ENCODE measurements at regions not wholly inside any gene's neighbourhood (a gene's known extent, or its start where the extent isn't known, plus 50 kb on each side); places are given as distances from the start of the nearest gene placed in this dataset.

DNA sequence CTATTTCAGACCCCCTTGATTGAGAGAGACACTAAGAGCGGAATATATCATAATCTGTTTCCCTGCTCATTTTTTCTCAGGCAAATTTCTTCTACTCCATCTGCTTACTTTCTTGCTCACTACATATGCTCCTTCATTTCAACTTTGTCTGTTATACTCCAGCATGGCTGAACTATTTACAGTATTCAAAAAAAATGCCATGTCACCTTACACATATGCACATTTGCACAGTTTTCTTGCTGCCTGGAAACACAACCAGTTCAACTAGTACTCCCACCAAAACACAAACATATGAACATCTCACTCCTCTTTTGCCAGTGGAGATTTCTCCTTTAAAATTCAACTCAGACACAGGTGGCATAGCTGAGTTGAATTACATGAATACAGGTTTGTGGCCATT, 1142.1 kb upstream of the CADM2 start:
- peaks cover 3% of the 10 kb centered on the region for H3K27me3 Mint-ChIP-seq (ENCODE audit: insufficient read depth)

DNA sequence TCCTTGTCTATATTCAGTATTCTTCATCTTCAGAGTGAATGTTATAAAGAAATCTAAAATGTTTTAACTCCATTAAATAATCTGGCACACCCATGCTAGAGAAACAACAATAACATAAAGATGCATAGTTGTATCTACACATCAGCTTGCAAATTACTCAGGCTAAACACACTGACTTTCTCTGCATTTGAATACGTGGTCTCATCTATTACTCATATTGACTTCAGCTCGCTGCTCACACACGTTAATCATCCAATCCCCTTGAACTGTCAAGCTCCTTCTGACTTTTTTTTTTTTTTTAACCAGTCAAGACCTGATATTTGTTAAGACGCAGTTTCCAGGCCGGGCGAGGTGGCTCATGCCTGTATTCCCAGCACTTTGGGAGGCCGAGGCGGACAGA, 1137.3 kb upstream of the CADM2 start:
- no peak overlapping the region for H3K4me3 ChIP-seq (ENCODE audit: low read length)
- Mint-ChIP-seq H3K27me3 (ENCODE audit: insufficient read depth) (peaks cover 3% of the 10 kb centered on the region), H3K4me3 (no peak overlapping the region), H3K4me1 (peaks cover 5% of the 10 kb centered on the region), H3K36me3 (ENCODE audit: low read depth) (no peaks in the 10 kb centered on the region), H3K27ac (no peak overlapping the region), H3K9me3 (no peaks in the 10 kb centered on the region)
- WGBS, 2 experiments (ENCODE audit: insufficient coverage in 1 of 2, insufficient read length in 1 of 2) = 88 to 93% methylated on average over 8 of the region's 8 CpGs
- no peaks in the 10 kb centered on the region for H3K9me3 ChIP-seq (ENCODE audit: control insufficient read depth, low read length)
- DNase-seq = no peak
- no peaks in the 10 kb centered on the region for H3K36me3 ChIP-seq (ENCODE audit: control insufficient read depth, insufficient read depth, low read length)
- H3K4me1 ChIP-seq (ENCODE audit: control insufficient read depth, insufficient read depth, low read length) = no peaks in the 10 kb centered on the region
- no peaks in the 10 kb centered on the region for H3K27me3 ChIP-seq (ENCODE audit: control insufficient read depth, insufficient read depth, low read length, poor library complexity, severe bottlenecking)
- no peak overlapping the region for H3K27ac ChIP-seq (ENCODE audit: low read depth, low read length)
- H3K9ac ChIP-seq (ENCODE audit: extremely low read depth, low read length, poor library complexity, severe bottlenecking) = no peak overlapping the region
- TF ChIP-seq, protein P1, sequence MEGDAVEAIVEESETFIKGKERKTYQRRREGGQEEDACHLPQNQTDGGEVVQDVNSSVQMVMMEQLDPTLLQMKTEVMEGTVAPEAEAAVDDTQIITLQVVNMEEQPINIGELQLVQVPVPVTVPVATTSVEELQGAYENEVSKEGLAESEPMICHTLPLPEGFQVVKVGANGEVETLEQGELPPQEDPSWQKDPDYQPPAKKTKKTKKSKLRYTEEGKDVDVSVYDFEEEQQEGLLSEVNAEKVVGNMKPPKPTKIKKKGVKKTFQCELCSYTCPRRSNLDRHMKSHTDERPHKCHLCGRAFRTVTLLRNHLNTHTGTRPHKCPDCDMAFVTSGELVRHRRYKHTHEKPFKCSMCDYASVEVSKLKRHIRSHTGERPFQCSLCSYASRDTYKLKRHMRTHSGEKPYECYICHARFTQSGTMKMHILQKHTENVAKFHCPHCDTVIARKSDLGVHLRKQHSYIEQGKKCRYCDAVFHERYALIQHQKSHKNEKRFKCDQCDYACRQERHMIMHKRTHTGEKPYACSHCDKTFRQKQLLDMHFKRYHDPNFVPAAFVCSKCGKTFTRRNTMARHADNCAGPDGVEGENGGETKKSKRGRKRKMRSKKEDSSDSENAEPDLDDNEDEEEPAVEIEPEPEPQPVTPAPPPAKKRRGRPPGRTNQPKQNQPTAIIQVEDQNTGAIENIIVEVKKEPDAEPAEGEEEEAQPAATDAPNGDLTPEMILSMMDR (conservative IDR thresholded peaks at IDR 0.05) = no peak

More for the DNA sequence above, 1142.1 kb upstream of the CADM2 start:
- peaks cover 5% of the 10 kb centered on the region for H3K9me3 Mint-ChIP-seq
- no peak for DNase-seq
- H3K4me1 Mint-ChIP-seq = peaks cover 5% of the 10 kb centered on the region
- TF ChIP-seq, protein P1 (conservative IDR thresholded peaks at IDR 0.05) = no peak
- 99 to 100% methylated on average over 1 of the region's 1 CpG for WGBS, 2 experiments (ENCODE audit: insufficient coverage in 1 of 2, insufficient read length in 1 of 2)
- no peak overlapping the region for H3K27ac ChIP-seq (ENCODE audit: low read depth, low read length)
- H3K4me1 ChIP-seq (ENCODE audit: control insufficient read depth, insufficient read depth, low read length) = no peaks in the 10 kb centered on the region
- no peak overlapping the region for H3K4me3 Mint-ChIP-seq
- H3K9me3 ChIP-seq (ENCODE audit: control insufficient read depth, low read length) = no peaks in the 10 kb centered on the region
- H3K9ac ChIP-seq (ENCODE audit: extremely low read depth, low read length, poor library complexity, severe bottlenecking) = no peak overlapping the region
- H3K4me3 ChIP-seq (ENCODE audit: low read length) = no peak overlapping the region
- H3K27ac Mint-ChIP-seq = no peak overlapping the region
- no peaks in the 10 kb centered on the region for H3K36me3 Mint-ChIP-seq (ENCODE audit: low read depth)
- H3K27me3 ChIP-seq (ENCODE audit: control insufficient read depth, insufficient read depth, low read length, poor library complexity, severe bottlenecking) = no peaks in the 10 kb centered on the region
- no peaks in the 10 kb centered on the region for H3K36me3 ChIP-seq (ENCODE audit: control insufficient read depth, insufficient read depth, low read length)

DNA sequence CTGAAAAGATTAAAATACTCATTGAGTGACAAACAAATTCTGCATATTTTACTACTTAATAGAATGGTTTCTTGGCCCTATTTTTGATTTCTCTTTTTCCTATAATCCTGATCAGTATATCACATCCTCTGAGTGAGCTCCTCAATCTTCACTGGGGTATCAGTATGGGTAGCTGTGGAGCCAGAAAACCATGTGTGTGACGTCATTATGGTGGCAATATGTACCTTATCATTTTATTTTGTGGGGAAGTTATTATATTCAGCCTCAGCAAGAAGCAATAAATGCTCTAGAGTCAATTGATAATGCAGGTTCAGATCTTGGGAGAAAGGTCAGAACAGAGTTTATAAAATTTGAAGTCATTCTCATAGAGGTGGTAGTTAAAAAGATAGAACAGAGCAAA, 1135.7 kb upstream of the CADM2 start:
- TF ChIP-seq, protein P1 (conservative IDR thresholded peaks at IDR 0.05) = no peak
- 82% methylated on average over 1 of the region's 1 CpG; no CpG with 5 or more reads in 1 of the 2 experiments for WGBS, 2 experiments (ENCODE audit: insufficient coverage in 1 of 2, insufficient read length in 1 of 2)
- no peak for DNase-seq
- Histone ChIP-seq H3K27me3 (ENCODE audit: control insufficient read depth, insufficient read depth, low read length, poor library complexity, severe bottlenecking) (no peaks in the 10 kb centered on the region), H3K4me1 (ENCODE audit: control insufficient read depth, insufficient read depth, low read length) (no peaks in the 10 kb centered on the region), H3K27ac (ENCODE audit: low read depth, low read length) (no peak overlapping the region), H3K36me3 (ENCODE audit: control insufficient read depth, insufficient read depth, low read length) (no peaks in the 10 kb centered on the region), H3K4me3 (ENCODE audit: low read length) (no peak overlapping the region), H3K9me3 (ENCODE audit: control insufficient read depth, low read length) (no peaks in the 10 kb centered on the region), H3K9ac (ENCODE audit: extremely low read depth, low read length, poor library complexity, severe bottlenecking) (no peak overlapping the region)
- Mint-ChIP-seq H3K27ac (no peak overlapping the region), H3K4me1 (peaks cover 5% of the 10 kb centered on the region), H3K36me3 (ENCODE audit: low read depth) (no peaks in the 10 kb centered on the region), H3K9me3 (no peaks in the 10 kb centered on the region), H3K4me3 (no peak overlapping the region), H3K27me3 (ENCODE audit: insufficient read depth) (no peaks in the 10 kb centered on the region)
